HFFc6 (cell line): ENCODE measurements at regions not wholly inside any gene's neighbourhood (a gene's known extent, or its start where the extent isn't known, plus 50 kb on each side); places are given as distances from the start of the nearest gene placed in this dataset.

Experiments used
- DNase-seq: peaks from one replicate; pipeline ENCODE4 v3.0.0-alpha.2; 2018
- H3K27ac Mint-ChIP-seq: 2 replicates; pipeline ENCODE4 v1.8.0; 2020; ENCODE audit warnings: mild to moderate bottlenecking, mixed read lengths
- H3K27me3 Mint-ChIP-seq: 2 replicates; pipeline ENCODE4 v1.8.0; 2021; ENCODE audit warnings: mild to moderate bottlenecking, moderate library complexity, mixed read lengths; ENCODE audit not compliant: insufficient read depth
- H3K36me3 Mint-ChIP-seq: 2 replicates; pipeline ENCODE4 v1.8.0; 2021; ENCODE audit warnings: low read depth, mixed read lengths
- H3K4me1 Mint-ChIP-seq: 2 replicates; pipeline ENCODE4 v1.8.0; 2020; ENCODE audit warnings: low read depth, mixed read lengths
- H3K4me3 Mint-ChIP-seq: 2 replicates; pipeline ENCODE4 v1.8.0; 2020; ENCODE audit warnings: mild to moderate bottlenecking, moderate library complexity, mixed read lengths
- H3K9me3 Mint-ChIP-seq: 2 replicates; pipeline ENCODE4 v1.8.0; 2020; ENCODE audit warnings: mild to moderate bottlenecking, mixed read lengths
- TF ChIP-seq, protein P1 (sequence below): fragments of 200-600 bp; sonication (generic); IDR thresholded peaks from 2 replicates; pipeline ENCODE4 v1.5.0; 2021; ENCODE audit warnings: antibody characterized with exemption, mild to moderate bottlenecking

GRCh38 chr10:33109384-33109783 is 151.4 kb upstream of the ITGB1 start:
- H3K27ac Mint-ChIP-seq, result no peak overlapping the region
- H3K4me3 Mint-ChIP-seq, result no peak overlapping the region
- DNase-seq, result no peak
- peaks cover 23% of the 10 kb centered on the region for H3K4me1 Mint-ChIP-seq
- TF ChIP-seq, protein P1, sequence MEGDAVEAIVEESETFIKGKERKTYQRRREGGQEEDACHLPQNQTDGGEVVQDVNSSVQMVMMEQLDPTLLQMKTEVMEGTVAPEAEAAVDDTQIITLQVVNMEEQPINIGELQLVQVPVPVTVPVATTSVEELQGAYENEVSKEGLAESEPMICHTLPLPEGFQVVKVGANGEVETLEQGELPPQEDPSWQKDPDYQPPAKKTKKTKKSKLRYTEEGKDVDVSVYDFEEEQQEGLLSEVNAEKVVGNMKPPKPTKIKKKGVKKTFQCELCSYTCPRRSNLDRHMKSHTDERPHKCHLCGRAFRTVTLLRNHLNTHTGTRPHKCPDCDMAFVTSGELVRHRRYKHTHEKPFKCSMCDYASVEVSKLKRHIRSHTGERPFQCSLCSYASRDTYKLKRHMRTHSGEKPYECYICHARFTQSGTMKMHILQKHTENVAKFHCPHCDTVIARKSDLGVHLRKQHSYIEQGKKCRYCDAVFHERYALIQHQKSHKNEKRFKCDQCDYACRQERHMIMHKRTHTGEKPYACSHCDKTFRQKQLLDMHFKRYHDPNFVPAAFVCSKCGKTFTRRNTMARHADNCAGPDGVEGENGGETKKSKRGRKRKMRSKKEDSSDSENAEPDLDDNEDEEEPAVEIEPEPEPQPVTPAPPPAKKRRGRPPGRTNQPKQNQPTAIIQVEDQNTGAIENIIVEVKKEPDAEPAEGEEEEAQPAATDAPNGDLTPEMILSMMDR, result no peak
- peaks cover 4% of the 10 kb centered on the region; the same call in 1 of the 2 replicates for H3K36me3 Mint-ChIP-seq
- H3K27me3 Mint-ChIP-seq, result peaks cover 26% of the 10 kb centered on the region
- no peaks in the 10 kb centered on the region for H3K9me3 Mint-ChIP-seq

DNA sequence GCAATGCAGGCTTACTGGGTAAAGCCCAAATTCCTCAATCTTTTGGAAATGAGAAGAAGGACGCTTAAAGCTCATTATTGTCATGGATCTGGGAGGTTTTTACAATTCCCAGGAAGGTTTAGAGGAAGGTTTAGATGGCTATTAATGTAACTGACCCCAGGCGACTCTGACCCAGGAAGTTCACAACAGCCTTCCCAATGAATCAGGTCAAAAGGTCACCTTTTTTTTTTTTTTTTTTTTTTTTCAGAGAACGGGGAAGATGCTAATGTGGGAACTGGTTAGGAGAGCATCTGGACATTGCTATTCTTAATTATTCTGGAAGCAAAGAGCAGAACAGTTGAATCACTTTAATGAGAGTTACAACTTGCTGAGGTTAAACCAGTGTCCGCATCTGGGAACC is 149.9 kb upstream of the ITGB1 start:
- Mint-ChIP-seq H3K36me3 (peaks cover 11% of the 10 kb centered on the region), H3K4me3 (no peak overlapping the region), H3K27me3 (peaks cover 28% of the 10 kb centered on the region), H3K4me1 (peaks cover 9% of the 10 kb centered on the region), H3K27ac (no peak overlapping the region), H3K9me3 (peaks cover 6% of the 10 kb centered on the region)
- TF ChIP-seq, protein P1, result no peak
- no peak for DNase-seq

DNA sequence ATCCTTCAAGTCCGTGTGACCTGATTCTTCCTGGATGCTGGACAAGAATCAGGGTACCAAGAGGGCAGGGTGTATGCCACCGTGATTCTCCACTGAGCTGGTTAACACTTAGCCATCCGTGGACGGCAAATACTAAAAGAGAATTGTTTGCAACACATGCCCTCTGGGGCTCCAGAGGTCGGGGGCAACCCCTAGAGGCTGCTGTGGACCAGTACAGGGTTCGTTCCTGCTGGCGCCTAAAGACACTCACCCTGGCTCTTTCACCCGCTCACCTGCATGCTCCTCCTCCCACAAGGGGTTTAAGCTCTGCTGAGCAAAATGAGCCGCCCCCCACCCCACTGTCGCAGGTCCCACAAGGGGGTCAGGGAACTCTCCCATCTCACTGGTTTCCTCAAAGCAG is 148.7 kb upstream of the ITGB1 start:
- Mint-ChIP-seq H3K4me3 (no peak overlapping the region), H3K36me3 (peaks cover 11% of the 10 kb centered on the region), H3K27ac (no peak overlapping the region), H3K27me3 (peaks cover 26% of the 10 kb centered on the region), H3K9me3 (peaks cover 6% of the 10 kb centered on the region), H3K4me1 (no peaks in the 10 kb centered on the region)
- TF ChIP-seq, protein P1, result no peak
- no peak for DNase-seq

DNA sequence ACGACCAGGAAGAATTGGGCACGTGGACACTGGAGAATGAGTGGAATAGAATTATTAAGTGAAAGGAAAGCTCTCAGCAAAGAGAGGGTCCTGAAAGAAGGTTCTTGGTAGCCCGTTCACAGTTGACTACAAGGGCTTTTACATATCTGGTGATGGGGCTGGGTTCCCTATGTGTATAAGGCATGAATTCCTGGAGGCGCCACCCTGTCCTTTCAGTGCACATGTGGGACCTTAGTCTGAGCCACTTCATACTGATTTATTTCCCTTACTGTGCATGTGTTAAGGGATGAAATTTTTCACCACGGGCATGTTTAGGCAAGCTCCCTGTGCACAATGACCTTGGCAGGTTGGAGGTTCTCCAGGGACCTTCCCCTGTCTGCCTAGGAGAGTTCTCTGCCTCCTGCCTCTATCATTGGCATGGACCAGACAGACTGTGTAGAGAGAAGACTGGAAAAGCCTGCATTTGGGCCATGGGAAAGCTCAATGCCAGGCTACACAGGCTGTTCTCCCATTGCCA is 145.9 kb upstream of the ITGB1 start:
- H3K27ac Mint-ChIP-seq, result no peak overlapping the region
- peaks cover 16% of the 10 kb centered on the region for H3K4me1 Mint-ChIP-seq
- no peak for DNase-seq
- peaks cover 6% of the 10 kb centered on the region for H3K9me3 Mint-ChIP-seq
- no peak overlapping the region for H3K4me3 Mint-ChIP-seq
- H3K36me3 Mint-ChIP-seq, result peaks cover 11% of the 10 kb centered on the region
- TF ChIP-seq, protein P1, result no peak
- peaks cover 16% of the 10 kb centered on the region for H3K27me3 Mint-ChIP-seq

DNA sequence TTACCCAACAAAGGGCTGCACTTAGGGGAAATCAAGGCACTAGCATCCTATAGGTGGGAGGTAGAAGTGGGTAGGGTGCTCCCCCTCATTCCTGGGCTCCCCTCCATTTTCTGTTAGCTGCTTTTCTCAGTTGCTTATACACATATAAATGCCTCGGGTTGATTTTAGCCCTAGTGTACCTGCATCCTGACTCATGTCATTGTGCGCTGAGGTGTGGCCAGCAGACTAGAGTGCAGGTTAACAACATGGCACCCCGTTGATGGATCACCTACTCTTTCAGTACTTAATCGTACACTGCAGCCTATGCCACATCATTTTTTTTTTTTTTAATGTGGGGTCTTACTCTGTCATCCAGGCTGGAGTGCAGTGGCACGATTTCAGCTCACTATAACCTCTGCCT is 144.0 kb upstream of the ITGB1 start:
- Mint-ChIP-seq H3K4me3 (no peak overlapping the region), H3K27me3 (peaks cover 14% of the 10 kb centered on the region), H3K36me3 (peaks cover 11% of the 10 kb centered on the region), H3K27ac (no peak overlapping the region), H3K9me3 (peaks cover 6% of the 10 kb centered on the region), H3K4me1 (peaks cover 19% of the 10 kb centered on the region)
- TF ChIP-seq, protein P1, result no peak
- DNase-seq, result no peak

- Mint-ChIP-seq H3K27me3 (peaks cover 11% of the 10 kb centered on the region), H3K36me3 (peaks cover 11% of the 10 kb centered on the region), H3K27ac (no peak overlapping the region), H3K4me3 (no peak overlapping the region), H3K9me3 (peaks cover 6% of the 10 kb centered on the region), H3K4me1 (peaks cover 19% of the 10 kb centered on the region)
- TF ChIP-seq, protein P1, result no peak
- no peak for DNase-seq
Observed at GRCh38 chr10:33101392-33101787, 143.4 kb upstream of the ITGB1 start.
